Tibial nerve (tissue), 4 donors: ENCODE measurements at regions not wholly inside any gene's neighbourhood (a gene's known extent, or its start where the extent isn't known, plus 50 kb on each side); places are given as distances from the start of the nearest gene placed in this dataset.

Experiments
- EP300 ChIP-seq, 2 donors: sonication (generic); formaldehyde crosslinking; IDR thresholded peaks; one replicate each; pipeline ENCODE4 v1.6.1; 2017; ENCODE audit warnings: antibody characterized with exemption in 2 of 2, mild to moderate bottlenecking in 1 of 2
- POLR2A ChIP-seq, 2 donors: fragments of 450-650 bp; IDR thresholded peaks; one replicate each; pipeline ENCODE4 v1.6.1; 2017; ENCODE audit warnings: antibody characterized with exemption in 2 of 2, mild to moderate bottlenecking in 2 of 2, moderate library complexity in 2 of 2
- TF ChIP-seq, protein P1 (sequence below), 5 experiments: fragments of 200-600 bp in 3 of 5; fragments of 450-650 bp in 2 of 5; sonication (generic) in 3 of 5; IDR thresholded peaks; one replicate each; pipeline ENCODE4 v1.5.1; 2016 to 2019; ENCODE audit warnings: antibody characterized with exemption in 5 of 5, mild to moderate bottlenecking in 3 of 5, moderate library complexity in 2 of 5

DNA sequence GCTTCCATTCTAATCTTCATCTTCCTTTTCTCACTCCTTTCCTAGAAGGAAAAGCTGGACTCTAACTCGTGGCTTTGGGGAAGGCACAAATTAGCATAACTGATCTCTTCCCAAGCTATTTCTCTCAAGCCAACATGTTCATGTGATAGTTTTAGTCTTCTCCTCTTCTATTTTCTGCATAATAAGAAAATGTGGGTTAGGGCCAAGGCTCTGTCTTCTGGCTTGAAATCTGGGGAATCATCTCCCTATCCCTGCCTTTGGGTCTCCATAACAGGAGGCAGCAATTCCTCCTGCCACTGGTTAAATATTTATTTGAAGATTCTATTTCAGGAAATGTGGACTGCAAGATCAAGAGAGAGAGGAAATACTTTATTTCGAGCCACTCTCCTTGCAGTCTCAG lies 1669.6 kb downstream of the MAT2B start:
- TF ChIP-seq, protein P1, sequence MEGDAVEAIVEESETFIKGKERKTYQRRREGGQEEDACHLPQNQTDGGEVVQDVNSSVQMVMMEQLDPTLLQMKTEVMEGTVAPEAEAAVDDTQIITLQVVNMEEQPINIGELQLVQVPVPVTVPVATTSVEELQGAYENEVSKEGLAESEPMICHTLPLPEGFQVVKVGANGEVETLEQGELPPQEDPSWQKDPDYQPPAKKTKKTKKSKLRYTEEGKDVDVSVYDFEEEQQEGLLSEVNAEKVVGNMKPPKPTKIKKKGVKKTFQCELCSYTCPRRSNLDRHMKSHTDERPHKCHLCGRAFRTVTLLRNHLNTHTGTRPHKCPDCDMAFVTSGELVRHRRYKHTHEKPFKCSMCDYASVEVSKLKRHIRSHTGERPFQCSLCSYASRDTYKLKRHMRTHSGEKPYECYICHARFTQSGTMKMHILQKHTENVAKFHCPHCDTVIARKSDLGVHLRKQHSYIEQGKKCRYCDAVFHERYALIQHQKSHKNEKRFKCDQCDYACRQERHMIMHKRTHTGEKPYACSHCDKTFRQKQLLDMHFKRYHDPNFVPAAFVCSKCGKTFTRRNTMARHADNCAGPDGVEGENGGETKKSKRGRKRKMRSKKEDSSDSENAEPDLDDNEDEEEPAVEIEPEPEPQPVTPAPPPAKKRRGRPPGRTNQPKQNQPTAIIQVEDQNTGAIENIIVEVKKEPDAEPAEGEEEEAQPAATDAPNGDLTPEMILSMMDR (IDR thresholded peaks at IDR 0.05) = no peak
- TF ChIP-seq EP300 (IDR thresholded peaks at IDR 0.05) (no peak), POLR2A (IDR thresholded peaks at IDR 0.05) (no peak)
